ENCODE measurements at regions not wholly inside any gene's neighbourhood (a gene's known extent, or its start where the extent isn't known, plus 50 kb on each side); places are given as distances from the start of the nearest gene placed in this dataset.

- no peak for DNase-seq
Measured at GRCh38 chr4:179509489-179509888, 2067.3 kb upstream of the AGA start.

GRCh38 chr4:179521952-179522351 lies 2079.7 kb upstream of the AGA start:
- no peak for DNase-seq

GRCh38 chr4:179530958-179531357 lies 2088.7 kb upstream of the AGA start:
- no peak for DNase-seq

GRCh38 chr4:179536694-179537093 lies 2094.5 kb upstream of the AGA start:
- no peak for DNase-seq

- DNase-seq, result no peak
Measured at GRCh38 chr4:179539641-179540040, 2097.4 kb upstream of the AGA start.

- DNase-seq, result no peak
Measured at GRCh38 chr4:179543771-179544170, 2101.5 kb upstream of the AGA start.

GRCh38 chr4:179544496-179544895 lies 2102.3 kb upstream of the AGA start:
- DNase-seq, result no peak

- no peak for DNase-seq
Measured at GRCh38 chr4:179552131-179552530, 2109.9 kb upstream of the AGA start.

GRCh38 chr4:179563741-179564140 lies 2121.5 kb upstream of the AGA start:
- DNase-seq, result no peak

GRCh38 chr4:179569549-179569948 lies 2127.3 kb upstream of the AGA start:
- DNase-seq, result no peak

GRCh38 chr4:179582164-179582905 lies 2140.1 kb upstream of the AGA start:
- DNase-seq, result no peak

- no peak for DNase-seq
Measured at GRCh38 chr4:179583221-179583620, 2141.0 kb upstream of the AGA start.

- no peak for DNase-seq
Measured at GRCh38 chr4:179584101-179584500, 2141.9 kb upstream of the AGA start.

GRCh38 chr4:179585761-179586160 lies 2143.5 kb upstream of the AGA start:
- DNase-seq, result no peak

GRCh38 chr4:179586460-179586859 lies 2144.2 kb upstream of the AGA start:
- DNase-seq, result peak; percentile 2

GRCh38 chr4:179595671-179596410 lies 2153.6 kb upstream of the AGA start:
- DNase-seq, result peak; percentile 28

- no peak for DNase-seq
Measured at GRCh38 chr4:179596621-179597020, 2154.4 kb upstream of the AGA start.

GRCh38 chr4:179597301-179597700 lies 2155.1 kb upstream of the AGA start:
- no peak for DNase-seq

GRCh38 chr4:179601671-179602070 lies 2159.4 kb upstream of the AGA start:
- DNase-seq, result no peak

GRCh38 chr4:179605196-179605595 lies 2163.0 kb upstream of the AGA start:
- peak; percentile 19 for DNase-seq

GRCh38 chr4:179607003-179607402 lies 2164.8 kb upstream of the AGA start:
- no peak for DNase-seq

- DNase-seq, result no peak
Measured at GRCh38 chr4:179615704-179616103, 2173.5 kb upstream of the AGA start.

- no peak for DNase-seq
Measured at GRCh38 chr4:179618966-179619365, 2176.7 kb upstream of the AGA start.

- peak; percentile 26 for DNase-seq
Measured at GRCh38 chr4:179624768-179625181, 2182.5 kb upstream of the AGA start.

- peak; percentile 28 for DNase-seq
Measured at GRCh38 chr4:179625406-179625805, 2183.2 kb upstream of the AGA start.
